GM12878 (cell line): ENCODE measurements at regions not wholly inside any gene's neighbourhood (a gene's known extent, or its start where the extent isn't known, plus 50 kb on each side); places are given as distances from the start of the nearest gene placed in this dataset.

Experiments
- ATAC-seq: fragments of 200-7000 bp; cut with Tn5 transposase; 3 replicates; pipeline ENCODE4 v1.9.1; 2020; ENCODE audit warnings: mild to moderate bottlenecking, moderate library complexity
- BruUV-seq: library from RNA; stranded (reverse); fragments of 400-500 nt; replicated peaks from 2 replicates; lab custom pipeline; 2021; lab: Mats Ljungman, UMichigan
- CTCF ChIA-PET: fragments of 300-600 bp; sonication (Branson Sonifier 250); formaldehyde crosslinking; extraction: SDS; loops from one replicate; lab custom pipeline; 2021; ENCODE audit warnings: inconsistent platforms; lab: Yijun Ruan, JAX
- POLR2A ChIA-PET: fragments of 350-600 bp; formaldehyde crosslinking; extraction: SDS; loops from one replicate; lab custom pipeline; 2021; ENCODE audit warnings: inconsistent platforms; lab: Charles Lee
- RAD21 ChIA-PET: fragments of 300-600 bp; sonication (Branson Sonifier 250); formaldehyde crosslinking; loops from one replicate; lab custom pipeline; 2023; ENCODE audit warnings: antibody characterized with exemption; ENCODE audit not compliant: unreplicated experiment; lab: Charles Lee
- SMC1A ChIA-PET: fragments of 300-600 bp; sonication (Branson Sonifier 250); formaldehyde crosslinking; loops from one replicate; lab custom pipeline; 2023; ENCODE audit not compliant: unreplicated experiment, uncharacterized antibody; lab: Charles Lee
- DNase-seq: peaks from one replicate; pipeline ENCODE4 v3.0.0-alpha.2; 2011; ENCODE audit warnings: low read depth, low spot score
- FAIRE-seq: peaks from 3 replicates; lab custom pipeline; 2011; peaks lifted over from hg19 to GRCh38; lab: Jason Lieb, UNC
- H2AFZ ChIP-seq: 2 replicates; pipeline ENCODE4 v1.6.0; 2011; ENCODE audit warnings: low read depth, low read length, control low read depth; ENCODE audit not compliant: control insufficient read depth
- H3K27ac ChIP-seq: 2 replicates; pipeline ENCODE4 v1.5.1; 2011; ENCODE audit warnings: control low read depth; ENCODE audit not compliant: control insufficient read depth, insufficient read depth
- H3K27me3 ChIP-seq, 2 experiments: replicated peaks in 1 of 2; 2 replicates each; pipeline versions ENCODE4 v1.6.0 to v1.6.1; 2011; ENCODE audit warnings: low read length in 1 of 2; ENCODE audit not compliant: control insufficient read depth in 2 of 2, insufficient read depth in 2 of 2
- H3K36me3 ChIP-seq, 2 experiments: 2 replicates each; pipeline ENCODE4 v1.5.1; 2011; ENCODE audit warnings: low read length in 1 of 2; ENCODE audit not compliant: control insufficient read depth in 2 of 2, insufficient read depth in 2 of 2
- H3K4me1 ChIP-seq: 2 replicates; pipeline ENCODE4 v1.6.1; 2011; ENCODE audit warnings: mild to moderate bottlenecking, low read length, moderate library complexity, mixed read lengths; ENCODE audit not compliant: control insufficient read depth, insufficient read depth
- H3K4me2 ChIP-seq: 2 replicates; pipeline ENCODE4 v1.6.0; 2011; ENCODE audit warnings: control low read depth; ENCODE audit not compliant: control insufficient read depth, insufficient read depth
- H3K4me3 ChIP-seq: fragments of 200-600 bp; sonication (generic); 2 replicates; pipeline ENCODE4 v1.5.1; 2016
- H3K79me2 ChIP-seq: 2 replicates; pipeline ENCODE4 v1.6.0; 2011; ENCODE audit warnings: low read length; ENCODE audit not compliant: control insufficient read depth, insufficient read depth
- H3K9ac ChIP-seq: 2 replicates; pipeline ENCODE4 v1.8.0; 2011; ENCODE audit warnings: low read length, control low read depth, mixed read lengths; ENCODE audit not compliant: control insufficient read depth, insufficient read depth
- H3K9me3 ChIP-seq: replicated peaks from 3 replicates; pipeline ENCODE4 v1.5.1; 2011; ENCODE audit warnings: mild to moderate bottlenecking, low read length; ENCODE audit not compliant: control insufficient read depth, insufficient read depth
- H4K20me1 ChIP-seq: 2 replicates; pipeline ENCODE4 v1.6.0; 2011; ENCODE audit not compliant: control insufficient read depth, insufficient read depth
- ASH2L ChIP-seq: fragments of 300-600, 200-600 bp; sonication (generic); IDR thresholded peaks from 2 replicates; pipeline ENCODE4 v1.6.1; 2017; ENCODE audit warnings: low read depth, mild to moderate bottlenecking, borderline replicate concordance
- CBX3 ChIP-seq: fragments of 200-600 bp; sonication (generic); IDR thresholded peaks from 2 replicates; pipeline ENCODE4 v1.6.1; 2016; ENCODE audit warnings: low read depth, borderline replicate concordance
- CTCF ChIP-seq, 3 experiments: IDR thresholded peaks in 2 of 3; conservative IDR thresholded peaks in 1 of 3; 2 replicates each; pipeline ENCODE4 v1.5.1; 2011; ENCODE audit warnings: low read depth in 3 of 3, low read length in 3 of 3, mild to moderate bottlenecking in 3 of 3, control low read depth in 2 of 3, moderate library complexity in 2 of 3, inconsistent platforms in 1 of 3, mixed read lengths in 1 of 3; ENCODE audit not compliant: control insufficient read depth in 2 of 3, insufficient read depth in 1 of 3; ENCODE audit errors: extremely low read depth in 1 of 3
- FOXK2 ChIP-seq: fragments of 450-650 bp; IDR thresholded peaks from 2 replicates; pipeline ENCODE4 v1.6.1; 2017; ENCODE audit warnings: mild to moderate bottlenecking, moderate library complexity
- HCFC1 ChIP-seq: fragments of 150-350 bp; IDR thresholded peaks from 2 replicates; pipeline ENCODE4 v1.6.1; 2014; ENCODE audit warnings: low read length
- KDM1A ChIP-seq: fragments of 200-600 bp; sonication (generic); IDR thresholded peaks from 2 replicates; pipeline ENCODE4 v1.6.1; 2016; ENCODE audit warnings: borderline replicate concordance
- MTA2 ChIP-seq: fragments of 450-650 bp; IDR thresholded peaks from 2 replicates; pipeline ENCODE4 v1.6.1; 2016; ENCODE audit warnings: low read depth, mild to moderate bottlenecking, moderate library complexity
- PAX8 ChIP-seq: fragments of 450-650 bp; IDR thresholded peaks from 2 replicates; pipeline ENCODE4 v1.6.1; 2017; ENCODE audit warnings: mild to moderate bottlenecking, moderate library complexity
- POLR2AphosphoS5 ChIP-seq: IDR thresholded peaks from 2 replicates; pipeline ENCODE4 v1.6.1; 2011; ENCODE audit warnings: mild to moderate bottlenecking, low read length, inconsistent platforms
- REST ChIP-seq: IDR thresholded peaks from 2 replicates; pipeline ENCODE4 v1.6.1; 2012; ENCODE audit warnings: mild to moderate bottlenecking, low read depth, low read length
- STAT3 ChIP-seq: IDR thresholded peaks from 2 replicates; pipeline ENCODE4 v1.6.1; 2011; ENCODE audit warnings: low read depth, low read length, improper control_type of control experiment
- ZNF622 ChIP-seq: fragments of 450-650 bp; IDR thresholded peaks from 2 replicates; pipeline ENCODE4 v1.6.1; 2017; ENCODE audit warnings: mild to moderate bottlenecking, inconsistent platforms
- WGBS: methylation state at CpG from one replicate; pipeline ENCODE4 v1.1.6; 2016; ENCODE audit warnings: low lambda C conversion rate; ENCODE audit not compliant: insufficient replicate concordance, insufficient coverage; ENCODE audit errors: missing lambda C conversion rate; 5-methylcytosine and 5-hydroxymethylcytosine counted together
- in situ Hi-C: fragments of 300-500 bp; cut with MboI; formaldehyde crosslinking; loops from 9 replicates; pipeline ENCODE4 v1.14.3; 2018; ENCODE audit warnings: mixed read lengths
- intact Hi-C: fragments of 100-400 bp; cut with micrococcal nuclease; formaldehyde crosslinking; loops from one replicate; pipeline ENCODE4 v1.14.2; 2022; ENCODE audit not compliant: unreplicated experiment

- TF ChIP-seq HCFC1: no peak
- TF ChIP-seq ZNF622: no peak
- no peak for TF ChIP-seq FOXK2
- no peak for TF ChIP-seq STAT3
- TF ChIP-seq CTCF (IDR thresholded peaks at IDR 0.05 in 2 of 3, conservative IDR thresholded peaks at IDR 0.05 in 1 of 3; ENCODE audit: control insufficient read depth in 2 of 3, extremely low read depth in 1 of 3, insufficient read depth in 1 of 3, low read depth in 3 of 3, low read length in 3 of 3): no peak
- TF ChIP-seq MTA2: no peak
- TF ChIP-seq REST: no peak
- TF ChIP-seq ASH2L: no peak
- TF ChIP-seq PAX8: no peak
- TF ChIP-seq POLR2AphosphoS5: no peak
- TF ChIP-seq KDM1A: no peak
- no peak for TF ChIP-seq CBX3
- DNase-seq (no peak), FAIRE-seq (no peak), ATAC-seq (no peak)
- no peak overlapping the region for H3K9ac ChIP-seq
- no peaks in the 10 kb centered on the region for H3K79me2 ChIP-seq
- H2AFZ ChIP-seq: no peak overlapping the region
- H3K27me3 ChIP-seq: no peaks in the 10 kb centered on the region
- no peaks in the 10 kb centered on the region for H3K36me3 ChIP-seq
- no peak overlapping the region for H3K27ac ChIP-seq
- H3K4me1 ChIP-seq: no peaks in the 10 kb centered on the region
- intact Hi-C loops: no loop called here
- no TSS peak for BruUV-seq
- WGBS: 12% methylated on average over 6 of the region's 6 CpGs
- H3K9me3 ChIP-seq: no peaks in the 10 kb centered on the region
- CTCF ChIA-PET: no interaction called here
- in situ Hi-C loops: no loop called here
- POLR2A ChIA-PET: no interaction called here
- RAD21 ChIA-PET: no interaction called here
- no peak overlapping the region for H3K4me3 ChIP-seq
- SMC1A ChIA-PET: no interaction called here
- H4K20me1 ChIP-seq: no peaks in the 10 kb centered on the region
- no peak overlapping the region for H3K4me2 ChIP-seq
Measured at GRCh38 chr20:21820688-21821087, 115.2 kb downstream of the PAX1 start.
